ENCODE measurements at regions not wholly inside any gene's neighbourhood (a gene's known extent, or its start where the extent isn't known, plus 50 kb on each side); places are given as distances from the start of the nearest gene placed in this dataset.

DNA sequence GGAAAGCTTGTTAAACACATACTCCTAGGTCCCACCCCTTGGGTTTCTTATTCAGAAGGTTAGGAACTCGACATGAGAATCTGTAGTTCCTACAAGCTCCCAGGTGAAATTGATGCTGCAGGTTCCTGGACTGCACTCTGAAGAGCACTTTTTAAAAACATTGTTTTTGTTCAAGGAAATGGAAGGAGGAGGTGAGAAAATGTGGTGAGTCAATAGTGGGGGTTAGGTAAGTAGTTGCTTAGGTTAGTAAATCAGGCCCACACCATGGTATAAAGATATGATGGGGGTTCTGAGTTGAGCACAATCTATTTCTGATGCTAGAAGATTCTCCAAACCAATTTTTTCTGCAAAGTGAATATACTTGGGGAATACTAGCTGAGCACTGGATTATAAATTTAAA is 450.3 kb downstream of the CCDC91 start:
- no peak for DNase-seq
- Histone ChIP-seq H3K4me3 (no peak overlapping the region), H3K27ac (no peak overlapping the region), H3K36me3 (no peaks in the 10 kb centered on the region), H3K9me3 (replicated peaks) (no peaks in the 10 kb centered on the region; the same call in 1 of the 2 replicates), H3K27me3 (no peaks in the 10 kb centered on the region), H3K4me1 (no peaks in the 10 kb centered on the region)

DNA sequence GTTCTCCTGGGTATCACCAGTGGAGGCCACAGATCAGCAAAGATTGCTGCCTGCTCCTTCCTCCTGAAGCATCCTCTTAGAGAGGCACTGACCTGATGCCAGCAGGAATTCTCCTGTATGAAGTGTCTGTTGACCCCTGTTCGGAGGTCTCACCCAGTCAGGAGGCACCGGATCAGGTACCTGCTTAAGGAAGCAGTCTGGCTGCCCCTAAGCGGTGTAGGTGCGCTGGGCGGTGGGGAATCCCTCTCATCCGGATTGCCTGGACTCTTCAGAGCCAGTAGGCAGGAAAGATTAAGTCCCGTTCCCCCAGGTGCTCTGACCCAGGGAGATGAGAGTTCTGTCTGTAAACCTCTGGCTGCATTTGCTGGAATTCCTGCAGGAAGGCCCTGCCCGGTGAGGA is 455.2 kb downstream of the CCDC91 start:
- Histone ChIP-seq H3K4me3 (no peak overlapping the region), H3K36me3 (no peaks in the 10 kb centered on the region), H3K27ac (no peak overlapping the region), H3K27me3 (no peaks in the 10 kb centered on the region), H3K9me3 (replicated peaks) (no peaks in the 10 kb centered on the region), H3K4me1 (no peaks in the 10 kb centered on the region; the same call in 1 of the 2 replicates)
- DNase-seq: no peak

DNA sequence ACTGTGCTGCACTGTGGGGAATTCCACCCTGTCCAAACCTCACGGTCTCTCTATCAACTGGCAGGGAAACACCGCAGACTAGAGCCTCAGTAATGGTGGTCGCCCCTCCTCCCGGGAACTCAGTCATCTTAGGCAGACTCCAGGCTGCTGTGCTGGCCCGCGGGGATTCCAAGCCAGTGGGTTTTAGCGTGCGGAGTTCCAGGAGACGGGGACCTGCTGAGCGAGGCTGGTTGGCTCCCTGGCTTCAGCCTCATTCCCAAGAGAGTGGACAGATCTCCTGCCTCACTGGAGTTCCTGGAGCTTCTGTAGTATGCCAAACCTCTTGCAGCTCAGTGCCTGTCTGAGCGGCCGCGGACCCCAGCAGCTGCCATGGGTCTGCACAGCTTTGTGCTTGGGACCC is 455.6 kb downstream of the CCDC91 start:
- H3K4me1 ChIP-seq: no peaks in the 10 kb centered on the region; the same call in 1 of the 2 replicates
- no peak overlapping the region for H3K4me3 ChIP-seq
- no peaks in the 10 kb centered on the region for H3K27me3 ChIP-seq
- H3K36me3 ChIP-seq: no peaks in the 10 kb centered on the region
- H3K9me3 ChIP-seq (replicated peaks): no peaks in the 10 kb centered on the region
- no peak for DNase-seq
- H3K27ac ChIP-seq: no peak overlapping the region

DNA sequence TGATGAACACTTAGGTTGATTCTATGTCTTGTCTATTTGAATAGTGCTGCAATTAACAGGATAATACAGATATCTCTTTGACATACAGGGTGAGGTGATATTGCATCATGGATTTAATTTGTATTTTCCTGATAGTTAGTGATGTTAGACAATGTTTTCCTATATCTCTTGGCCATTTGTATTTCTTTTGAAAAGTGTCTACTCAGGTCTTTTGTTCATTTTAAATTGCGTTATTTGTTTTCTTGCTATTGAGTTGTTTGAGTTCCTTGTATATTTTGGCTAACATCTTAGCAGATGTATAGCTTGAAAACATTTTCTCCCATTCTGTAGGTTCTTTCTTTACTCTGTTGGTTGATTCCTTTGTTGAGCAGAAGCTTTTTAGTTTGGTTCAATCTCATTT is 460.6 kb downstream of the CCDC91 start:
- Histone ChIP-seq H3K27me3 (no peaks in the 10 kb centered on the region), H3K4me3 (no peak overlapping the region)
- DNase-seq: no peak

DNA sequence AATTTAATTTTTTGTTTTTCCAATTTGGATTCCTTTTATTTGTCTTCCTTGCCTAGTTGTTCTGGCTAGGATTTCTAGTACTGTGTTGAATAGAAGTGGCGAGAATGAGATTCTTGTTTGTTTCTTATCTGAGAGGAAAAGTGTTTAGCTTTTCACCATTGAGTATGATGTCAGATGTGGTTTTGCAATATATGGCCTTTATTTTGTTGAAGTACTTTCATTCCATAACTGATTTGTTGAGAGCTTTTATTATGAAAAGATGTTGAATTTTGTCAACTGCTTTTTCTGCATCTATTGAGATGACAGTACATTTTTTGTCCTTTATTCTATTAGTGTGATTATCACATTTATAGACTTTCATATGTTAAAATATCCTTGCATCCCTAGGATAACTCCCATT is 462.0 kb downstream of the CCDC91 start:
- H3K36me3 ChIP-seq: no peaks in the 10 kb centered on the region
- H3K27ac ChIP-seq: no peak overlapping the region
- H3K9me3 ChIP-seq (replicated peaks): no peaks in the 10 kb centered on the region
- DNase-seq: no peak
- H3K4me1 ChIP-seq: no peaks in the 10 kb centered on the region; the same call in 1 of the 2 replicates
- no peaks in the 10 kb centered on the region for H3K27me3 ChIP-seq
- no peak overlapping the region for H3K4me3 ChIP-seq

More for the DNA sequence above, 460.6 kb downstream of the CCDC91 start:
- H3K9me3 ChIP-seq (replicated peaks): no peaks in the 10 kb centered on the region
- no peaks in the 10 kb centered on the region; the same call in 1 of the 2 replicates for H3K4me1 ChIP-seq
- H3K36me3 ChIP-seq: no peaks in the 10 kb centered on the region
- no peak overlapping the region for H3K27ac ChIP-seq

DNA sequence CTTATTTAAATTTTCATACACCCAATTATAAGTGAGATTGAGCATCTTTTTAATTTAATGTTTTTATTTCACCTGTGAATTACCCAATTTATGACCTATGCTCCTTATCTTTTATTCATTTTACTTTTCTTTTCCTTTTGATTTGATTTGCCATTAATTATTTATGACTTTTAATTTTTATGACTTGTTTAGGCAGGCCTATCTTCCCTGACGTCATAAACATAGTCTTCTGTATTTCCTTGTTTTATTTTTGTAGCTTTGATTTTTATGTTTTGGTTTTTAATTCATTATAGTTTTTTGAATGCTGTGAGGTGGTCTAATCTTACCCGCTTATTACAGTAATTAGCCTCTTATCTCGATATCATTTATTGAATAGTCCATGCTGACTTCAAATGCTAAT is 467.1 kb upstream of the FAR2 start:
- Histone ChIP-seq H3K4me1 (no peaks in the 10 kb centered on the region), H3K9me3 (replicated peaks) (no peaks in the 10 kb centered on the region), H3K4me3 (no peak overlapping the region), H3K27ac (no peak overlapping the region), H3K36me3 (no peaks in the 10 kb centered on the region), H3K27me3 (no peaks in the 10 kb centered on the region)
- no peak for DNase-seq

DNA sequence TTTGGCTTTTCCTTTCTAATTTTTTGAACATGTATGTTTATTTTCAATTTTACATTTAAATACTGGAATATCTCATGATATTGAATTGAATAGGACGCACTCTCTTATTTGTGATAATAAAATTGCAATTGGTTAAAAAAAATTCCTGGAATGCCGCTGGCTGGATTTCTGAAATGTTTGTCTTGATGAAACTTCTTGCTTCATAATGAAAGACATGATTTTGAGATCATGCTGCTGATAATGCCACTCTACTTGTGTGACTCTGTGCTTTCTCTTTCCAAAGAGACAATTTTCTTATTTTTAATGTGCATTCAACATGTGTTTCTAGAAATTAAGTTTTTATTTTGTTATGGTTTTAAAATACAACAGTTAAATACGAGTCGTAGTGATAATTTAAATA is 465.7 kb upstream of the FAR2 start:
- no peaks in the 10 kb centered on the region for H3K36me3 ChIP-seq
- DNase-seq: no peak
- H3K9me3 ChIP-seq (replicated peaks): no peaks in the 10 kb centered on the region
- no peak overlapping the region for H3K27ac ChIP-seq
- H3K4me3 ChIP-seq: no peak overlapping the region
- H3K27me3 ChIP-seq: no peaks in the 10 kb centered on the region
- no peaks in the 10 kb centered on the region for H3K4me1 ChIP-seq

DNA sequence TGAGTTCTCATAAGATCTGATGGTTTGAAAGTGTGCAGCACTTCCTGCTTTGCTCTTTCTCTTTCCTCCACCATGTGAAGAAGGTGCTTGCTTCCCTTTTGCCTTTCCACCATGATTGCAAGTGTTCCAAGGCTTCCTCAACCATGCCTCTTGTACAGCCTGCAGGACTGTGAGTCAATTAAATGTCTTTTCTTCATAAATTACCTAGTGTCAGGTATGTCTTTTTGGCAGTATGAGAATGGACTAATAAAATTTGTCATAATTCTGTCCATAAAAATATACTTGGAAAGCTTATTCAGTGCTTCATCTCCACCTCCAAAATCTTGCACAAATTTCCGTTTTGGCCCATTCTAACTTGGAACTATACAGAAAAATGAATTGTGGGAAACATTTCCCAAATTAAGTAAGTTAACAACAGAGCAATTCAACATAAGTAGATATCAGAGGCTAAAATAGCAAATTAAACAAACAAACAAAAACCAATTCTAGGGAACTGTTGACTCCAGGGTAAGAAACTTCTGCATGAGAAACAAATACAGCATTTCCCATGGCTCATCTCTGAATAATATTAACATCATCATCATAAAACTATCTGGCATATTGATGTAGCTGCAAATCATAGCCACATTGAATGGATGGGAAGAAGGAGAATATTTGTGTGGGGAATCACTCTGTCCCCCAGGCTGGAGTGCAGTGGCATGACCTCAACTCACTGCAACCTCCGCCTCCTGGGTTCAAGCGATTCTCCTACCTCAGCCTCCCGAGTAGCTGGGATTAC is 459.5 kb upstream of the FAR2 start:
- no peak for DNase-seq
- no peaks in the 10 kb centered on the region for H3K36me3 ChIP-seq
- no peak overlapping the region for H3K4me3 ChIP-seq
- H3K27ac ChIP-seq: no peak overlapping the region
- H3K27me3 ChIP-seq: no peaks in the 10 kb centered on the region
- H3K9me3 ChIP-seq (replicated peaks): no peaks in the 10 kb centered on the region
- H3K4me1 ChIP-seq: peaks cover 4% of the 10 kb centered on the region; the same call in 1 of the 2 replicates

DNA sequence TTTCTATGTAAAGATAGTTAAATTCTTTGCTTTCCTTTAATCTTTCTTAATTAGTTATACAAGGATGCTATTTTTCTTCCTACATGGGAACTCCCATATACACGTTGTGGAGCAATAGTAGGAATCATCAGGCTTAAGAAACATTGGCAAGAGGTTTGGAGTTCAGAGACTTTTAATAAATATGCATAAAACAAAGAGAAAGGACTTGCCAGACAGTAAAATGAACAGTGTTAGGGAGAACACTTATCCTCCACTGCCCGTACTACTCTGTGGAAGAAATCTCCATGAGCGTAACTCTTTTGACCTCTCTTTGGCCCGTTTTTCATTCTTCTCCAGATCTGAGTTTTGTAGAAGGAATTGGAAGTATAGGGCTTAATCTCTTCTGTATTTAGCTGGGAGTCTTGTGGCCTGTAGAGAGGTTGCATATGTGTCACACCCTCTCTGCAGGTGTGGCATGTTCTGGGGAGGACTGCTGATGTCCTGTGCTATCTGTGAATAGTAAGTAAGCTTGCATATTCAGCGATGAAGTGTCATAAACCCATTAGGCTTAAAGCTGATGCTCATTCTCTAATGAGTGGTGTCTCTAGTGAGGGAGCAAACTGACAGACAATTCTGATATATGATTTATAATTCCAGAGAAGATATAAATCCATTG is 455.4 kb upstream of the FAR2 start:
- H3K4me3 ChIP-seq: no peak overlapping the region
- no peak overlapping the region for H3K27ac ChIP-seq
- H3K9me3 ChIP-seq (replicated peaks): no peaks in the 10 kb centered on the region
- H3K36me3 ChIP-seq: no peaks in the 10 kb centered on the region
- no peaks in the 10 kb centered on the region for H3K27me3 ChIP-seq
- H3K4me1 ChIP-seq: peaks cover 4% of the 10 kb centered on the region; the same call in 1 of the 2 replicates
- no peak for DNase-seq

DNA sequence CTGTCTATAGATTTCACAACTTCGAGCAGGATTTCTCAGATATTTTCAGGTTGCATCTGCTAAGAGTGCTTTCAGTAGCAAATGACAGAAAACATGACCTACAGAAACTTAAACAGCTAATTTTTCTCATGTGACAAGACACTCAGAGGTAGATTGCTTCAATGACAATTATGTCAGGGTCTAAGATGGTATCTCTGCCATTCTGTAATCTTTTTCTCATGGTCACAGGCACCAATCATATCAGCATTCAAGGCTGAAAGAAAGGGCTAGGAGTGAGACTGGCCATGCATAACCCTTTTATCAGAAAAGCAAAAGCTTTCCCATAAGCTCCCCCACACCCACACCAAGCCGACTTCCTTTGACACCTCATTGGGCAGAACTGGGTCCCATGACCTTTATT is 450.5 kb upstream of the FAR2 start:
- Histone ChIP-seq H3K9me3 (replicated peaks) (no peaks in the 10 kb centered on the region), H3K36me3 (no peaks in the 10 kb centered on the region), H3K4me3 (no peak overlapping the region), H3K27ac (no peak overlapping the region), H3K4me1 (peaks cover 9% of the 10 kb centered on the region), H3K27me3 (no peaks in the 10 kb centered on the region)
- DNase-seq: no peak

DNA sequence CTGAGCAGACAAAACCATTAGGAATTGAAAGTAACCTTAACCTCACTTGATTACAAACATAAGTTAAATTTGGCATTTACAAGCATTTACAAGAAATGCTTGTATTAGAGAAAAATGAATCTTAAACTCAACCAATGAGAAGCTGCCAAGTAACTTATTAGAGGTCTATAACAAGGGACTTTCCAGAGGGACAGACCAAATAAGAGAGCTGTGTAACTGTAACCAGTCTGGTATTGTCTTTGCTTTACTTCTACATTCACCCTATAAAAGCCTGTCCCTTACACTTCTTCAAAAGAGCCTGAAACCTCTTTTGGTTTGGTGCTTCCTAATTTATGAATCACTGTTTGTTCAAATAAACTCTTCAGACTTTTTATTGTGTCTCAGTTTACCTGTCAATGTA is 450.0 kb upstream of the FAR2 start:
- no peak for DNase-seq
- no peak overlapping the region for H3K27ac ChIP-seq
- H3K4me3 ChIP-seq: no peak overlapping the region
- peaks cover 9% of the 10 kb centered on the region for H3K4me1 ChIP-seq
- H3K36me3 ChIP-seq: no peaks in the 10 kb centered on the region
- H3K27me3 ChIP-seq: no peaks in the 10 kb centered on the region
- H3K9me3 ChIP-seq (replicated peaks): no peaks in the 10 kb centered on the region; the same call in 1 of the 2 replicates

DNA sequence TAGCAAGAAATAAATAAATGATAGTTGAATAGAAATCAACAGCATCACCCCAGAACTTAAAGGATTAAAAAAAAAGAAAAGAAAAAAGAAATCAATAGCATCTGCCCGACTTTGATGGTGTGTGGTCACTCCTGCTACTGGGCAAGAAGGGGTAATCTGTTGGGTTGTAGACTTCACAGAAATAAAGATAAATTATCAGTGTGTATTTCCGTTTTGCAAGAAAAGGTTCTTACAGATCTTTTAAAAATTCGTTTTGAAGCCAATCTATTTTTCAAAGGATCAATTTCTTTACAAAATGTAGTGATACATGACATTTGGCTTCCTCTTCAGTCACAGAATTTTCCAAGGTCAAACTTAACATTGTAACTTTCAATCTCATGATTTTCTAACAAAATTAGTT is 448.9 kb upstream of the FAR2 start:
- Histone ChIP-seq H3K27ac (no peak overlapping the region), H3K36me3 (no peaks in the 10 kb centered on the region), H3K27me3 (no peaks in the 10 kb centered on the region), H3K4me1 (peaks cover 9% of the 10 kb centered on the region), H3K9me3 (replicated peaks) (no peaks in the 10 kb centered on the region; the same call in 1 of the 2 replicates), H3K4me3 (no peak overlapping the region)
- DNase-seq: no peak

DNA sequence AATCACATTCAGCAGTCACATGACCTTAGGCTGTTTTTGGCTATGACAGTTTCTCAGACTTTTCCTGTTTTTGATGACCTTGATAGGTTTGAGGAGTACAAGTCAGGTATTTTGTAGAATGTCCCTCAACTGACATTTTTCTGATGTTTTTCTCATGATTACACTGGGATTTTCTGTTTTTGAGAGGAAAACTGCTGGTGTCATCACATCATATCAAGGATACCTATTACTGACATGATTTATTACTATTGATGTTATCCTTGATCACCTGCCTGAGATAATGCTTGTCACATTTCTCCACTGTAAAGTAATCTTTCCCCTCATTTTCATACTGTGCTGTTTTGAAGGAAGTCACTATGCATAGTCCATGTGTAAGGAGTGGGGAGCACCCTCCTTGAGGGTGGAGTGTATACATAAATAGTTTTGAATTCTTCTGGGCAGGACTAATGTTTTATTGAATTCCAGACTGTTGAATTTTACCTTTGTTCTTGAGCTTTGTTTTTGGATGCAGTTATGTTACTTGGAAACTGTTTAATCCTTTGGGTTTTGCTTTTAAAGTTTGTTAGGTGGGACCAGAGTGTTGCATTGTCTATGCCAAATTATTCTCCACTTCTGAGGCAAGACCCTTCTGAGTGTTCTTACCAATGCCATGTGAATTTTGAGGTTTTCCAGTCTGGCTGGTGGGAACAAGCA is 444.5 kb upstream of the FAR2 start:
- no peaks in the 10 kb centered on the region for H3K27me3 ChIP-seq
- no peaks in the 10 kb centered on the region; the same call in 1 of the 2 replicates for H3K9me3 ChIP-seq (replicated peaks)
- peaks cover 9% of the 10 kb centered on the region for H3K4me1 ChIP-seq
- DNase-seq: no peak
- no peaks in the 10 kb centered on the region for H3K36me3 ChIP-seq
- H3K27ac ChIP-seq: no peak overlapping the region
- no peak overlapping the region for H3K4me3 ChIP-seq

DNA sequence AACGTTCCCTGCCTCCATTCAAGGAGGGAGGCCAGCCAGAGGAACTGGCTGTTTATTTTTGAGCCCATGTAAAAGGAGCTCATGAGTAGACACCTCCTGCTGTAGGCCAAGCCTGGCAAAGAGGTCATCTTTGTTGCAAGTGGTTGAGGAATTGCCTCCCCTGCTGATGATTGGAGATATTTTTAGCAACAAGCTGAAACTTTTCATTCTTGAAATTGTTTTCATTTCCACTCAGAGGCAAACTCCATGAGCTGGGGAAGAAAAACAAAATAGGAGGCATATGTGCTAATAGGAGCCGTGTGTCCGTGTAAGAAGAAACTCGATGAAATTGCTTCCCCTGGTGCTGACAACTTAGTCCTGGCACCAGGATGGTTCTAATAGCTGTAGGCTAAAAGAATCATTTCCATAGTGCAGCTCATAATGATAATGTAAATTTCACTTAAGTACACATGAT is 440.1 kb upstream of the FAR2 start:
- Histone ChIP-seq H3K27ac (no peak overlapping the region), H3K27me3 (no peaks in the 10 kb centered on the region), H3K9me3 (replicated peaks) (no peaks in the 10 kb centered on the region; the same call in 1 of the 2 replicates), H3K4me1 (no peaks in the 10 kb centered on the region), H3K4me3 (no peak overlapping the region), H3K36me3 (no peaks in the 10 kb centered on the region)
- DNase-seq: no peak

Measured in SJCRH30 (cell line).